Thoracic aorta (tissue), 2 donors: ENCODE measurements at regions not wholly inside any gene's neighbourhood (a gene's known extent, or its start where the extent isn't known, plus 50 kb on each side); places are given as distances from the start of the nearest gene placed in this dataset.

Experiments
- ATAC-seq: fragments of 150-250 bp; one replicate; pipeline ENCODE4 v1.8.0; 2017; ENCODE audit warnings: low read depth; ENCODE audit not compliant: insufficient number of reproducible peaks, low FRiP score
- DNase-seq: peaks from one replicate; pipeline ENCODE4 v3.0.0-alpha.2; 2020; ENCODE audit warnings: low spot score
- H3K27ac ChIP-seq, 2 donors: fragments of 200-600 bp; sonication (generic); 1 replicate in 1 of 2; 2 replicates in 1 of 2; pipeline ENCODE4 v1.5.1; 2016; ENCODE audit warnings: mild to moderate bottlenecking in 2 of 2, moderate library complexity in 2 of 2
- H3K27me3 ChIP-seq: fragments of 200-600 bp; sonication (generic); replicated peaks from 2 replicates; pipeline ENCODE4 v1.6.0; 2016; ENCODE audit warnings: mild to moderate bottlenecking; ENCODE audit not compliant: insufficient read depth
- H3K36me3 ChIP-seq: fragments of 200-600 bp; sonication (generic); one replicate; pipeline ENCODE4 v1.5.1; 2016
- H3K4me1 ChIP-seq, 2 donors: fragments of 200-600 bp; sonication (generic); 1 replicate in 1 of 2; 2 replicates in 1 of 2; pipeline versions ENCODE4 v1.5.1 to v1.6.0; 2016; ENCODE audit warnings: low read depth in 2 of 2, mild to moderate bottlenecking in 1 of 2; ENCODE audit not compliant: control insufficient read depth in 1 of 2
- H3K4me3 ChIP-seq: fragments of 200-600 bp; sonication (generic); 2 replicates; pipeline ENCODE4 v1.5.1; 2016; ENCODE audit warnings: mild to moderate bottlenecking
- H3K9me3 ChIP-seq: fragments of 200-600 bp; sonication (generic); 2 replicates; pipeline ENCODE4 v1.5.1; 2016
- CTCF ChIP-seq: fragments of 200-600 bp; sonication (generic); IDR thresholded peaks from one replicate; pipeline ENCODE4 v1.5.1; 2019; ENCODE audit warnings: antibody characterized with exemption

- Histone ChIP-seq H3K36me3 (no peaks in the 10 kb centered on the region), H3K4me3 (no peak overlapping the region), H3K27me3 (no peaks in the 10 kb centered on the region), H3K4me1 (no peaks in the 10 kb centered on the region), H3K27ac (no peak overlapping the region), H3K9me3 (no peaks in the 10 kb centered on the region)
- ATAC-seq (no peak), DNase-seq (no peak)
- TF ChIP-seq CTCF, result no peak
Measured at GRCh38 chr5:93069276-93069675, 511.7 kb downstream of the NR2F1-AS1 start.

GRCh38 chr5:93062548-93062947, 518.5 kb downstream of the NR2F1-AS1 start:
- Histone ChIP-seq H3K4me1 (no peaks in the 10 kb centered on the region), H3K4me3 (no peak overlapping the region), H3K27ac (no peak overlapping the region), H3K27me3 (no peaks in the 10 kb centered on the region), H3K9me3 (no peaks in the 10 kb centered on the region), H3K36me3 (no peaks in the 10 kb centered on the region)
- DNase-seq (no peak), ATAC-seq (no peak)
- no peak for TF ChIP-seq CTCF

GRCh38 chr5:93058309-93058708, 522.7 kb downstream of the NR2F1-AS1 start:
- H3K36me3 ChIP-seq, result no peaks in the 10 kb centered on the region
- TF ChIP-seq CTCF, result no peak
- H3K27ac ChIP-seq, result no peak overlapping the region
- ATAC-seq, result no peak
- H3K27me3 ChIP-seq, result no peaks in the 10 kb centered on the region
- DNase-seq, result no peak
- H3K9me3 ChIP-seq, result no peaks in the 10 kb centered on the region
- H3K4me1 ChIP-seq, result no peaks in the 10 kb centered on the region
- H3K4me3 ChIP-seq, result no peak overlapping the region

GRCh38 chr5:93057311-93057710, 523.7 kb downstream of the NR2F1-AS1 start:
- H3K9me3 ChIP-seq, result no peaks in the 10 kb centered on the region
- no peak overlapping the region for H3K27ac ChIP-seq
- no peaks in the 10 kb centered on the region for H3K27me3 ChIP-seq
- H3K36me3 ChIP-seq, result no peaks in the 10 kb centered on the region
- TF ChIP-seq CTCF, result no peak
- ATAC-seq, result no peak
- H3K4me3 ChIP-seq, result no peak overlapping the region
- H3K4me1 ChIP-seq, result no peaks in the 10 kb centered on the region
- DNase-seq, result no peak

GRCh38 chr5:93055971-93056370, 525.0 kb downstream of the NR2F1-AS1 start:
- H3K36me3 ChIP-seq, result no peaks in the 10 kb centered on the region
- H3K4me1 ChIP-seq, result no peaks in the 10 kb centered on the region
- TF ChIP-seq CTCF, result no peak
- H3K4me3 ChIP-seq, result no peak overlapping the region
- no peaks in the 10 kb centered on the region for H3K27me3 ChIP-seq
- ATAC-seq, result no peak
- no peaks in the 10 kb centered on the region for H3K9me3 ChIP-seq
- no peak overlapping the region for H3K27ac ChIP-seq
- no peak for DNase-seq
